NCI-H2196 treated with DMSO at 0.1 percent for 48 hours (cell line): ENCODE measurements at regions not wholly inside any gene's neighbourhood (a gene's known extent, or its start where the extent isn't known, plus 50 kb on each side); places are given as distances from the start of the nearest gene placed in this dataset.

Experiments used
- DNase-seq: peaks from one replicate; lab custom pipeline; 2025; ENCODE audit not compliant: unreplicated experiment; lab: John Stamatoyannopoulos, UW

DNA sequence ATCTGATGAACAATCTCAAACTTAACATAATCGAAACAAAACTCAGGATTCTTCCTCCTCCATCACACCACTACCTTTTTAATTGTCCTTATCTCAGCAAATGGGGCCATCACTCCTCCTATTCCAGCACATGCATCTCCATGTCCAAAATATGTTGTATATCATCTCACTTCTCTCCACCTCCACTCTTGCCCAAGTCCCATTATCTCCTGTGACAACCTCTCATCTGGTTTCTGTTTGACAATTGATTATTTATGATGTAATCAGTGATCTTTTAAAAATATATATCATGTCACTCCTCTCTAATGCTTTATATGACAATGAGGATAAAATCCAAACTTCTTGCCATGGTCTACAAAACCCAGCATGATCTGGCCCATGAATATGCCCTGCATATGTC is 200.8 kb upstream of the HMGA2 start:
- no peak for DNase-seq

DNA sequence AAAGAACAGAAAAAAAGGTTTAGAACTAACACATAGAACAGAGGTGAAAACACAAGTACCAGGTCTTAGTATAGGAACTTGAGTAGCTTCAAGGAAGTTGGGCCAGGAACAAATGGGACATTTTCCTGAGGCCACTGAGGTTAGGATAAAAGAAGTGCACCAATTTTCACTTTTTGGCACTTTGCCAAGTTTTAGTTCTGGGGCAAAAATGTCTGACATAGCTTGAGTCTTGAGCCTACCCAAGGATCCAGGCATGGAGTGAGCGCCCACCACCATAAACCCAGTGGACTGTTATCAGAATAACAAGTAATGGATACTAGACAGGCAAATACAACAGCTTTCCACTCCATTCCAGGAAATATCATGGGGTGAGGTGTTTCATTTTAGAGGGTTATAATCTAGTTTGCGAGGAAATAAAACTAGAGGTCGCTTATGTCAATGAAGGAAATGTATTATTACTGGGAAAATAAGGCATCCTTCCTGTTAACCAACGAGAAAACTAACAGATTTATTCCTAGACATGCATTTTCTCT is 199.7 kb upstream of the HMGA2 start:
- DNase-seq: no peak

DNA sequence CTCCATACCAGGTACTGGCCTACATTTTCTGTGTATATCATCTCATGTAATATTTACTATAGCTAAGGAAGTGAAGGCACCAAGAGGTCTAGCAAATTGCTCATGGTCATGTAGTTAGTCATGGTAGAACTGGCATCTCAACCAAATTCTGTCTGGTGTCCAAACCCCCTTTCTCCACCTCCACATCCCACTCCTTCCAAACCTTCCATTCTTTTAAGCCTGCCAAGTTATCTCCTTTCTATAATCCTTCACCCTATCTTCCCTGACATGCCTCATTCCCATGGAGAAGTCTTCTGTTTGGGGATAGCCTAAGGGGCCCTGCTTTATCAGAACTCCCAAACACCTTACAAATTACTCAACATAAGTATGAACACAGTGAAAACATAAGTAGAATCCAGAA is 196.2 kb upstream of the HMGA2 start:
- no peak for DNase-seq

DNA sequence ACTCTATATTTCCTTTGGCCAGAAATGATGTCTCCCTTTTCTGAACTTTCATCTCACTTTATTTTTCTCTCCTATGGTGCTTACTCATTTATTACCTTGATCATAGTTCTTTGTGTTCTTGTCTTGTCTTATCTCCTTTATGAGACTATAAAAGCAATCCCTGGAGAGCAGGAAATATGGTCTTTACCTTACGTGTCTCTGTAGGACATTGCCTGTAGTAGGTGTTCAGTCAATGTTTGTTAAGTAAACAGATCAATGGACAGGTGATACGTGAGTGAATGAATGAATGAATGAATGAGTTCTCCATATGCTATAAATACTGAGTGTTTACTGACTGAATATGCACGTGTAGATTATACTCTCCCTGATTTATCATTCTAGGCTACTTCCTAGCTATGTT is 193.7 kb upstream of the HMGA2 start:
- no peak for DNase-seq

DNA sequence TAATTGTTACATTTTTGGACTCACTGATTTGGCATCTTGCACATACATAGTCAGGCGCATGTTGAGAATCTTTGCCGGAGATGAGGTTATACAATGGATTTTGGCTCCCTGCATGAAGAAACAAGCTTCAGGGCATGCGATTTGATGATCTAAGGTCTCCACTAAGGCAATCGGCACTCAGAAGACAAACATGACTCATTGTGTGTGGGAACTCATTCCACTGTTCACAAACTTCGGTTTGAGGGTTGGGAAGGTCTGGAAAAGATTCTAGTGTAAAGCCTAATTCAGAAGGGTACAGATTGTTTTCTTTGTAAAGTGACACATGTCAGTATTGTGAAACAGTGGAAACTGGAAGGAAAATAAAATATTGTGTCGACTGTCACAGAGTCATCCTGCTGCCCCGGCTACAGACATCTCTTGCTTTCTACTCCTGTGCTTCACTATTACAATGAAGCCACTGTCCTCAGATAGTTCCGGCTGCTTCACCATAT is 192.6 kb upstream of the HMGA2 start:
- no peak for DNase-seq

DNA sequence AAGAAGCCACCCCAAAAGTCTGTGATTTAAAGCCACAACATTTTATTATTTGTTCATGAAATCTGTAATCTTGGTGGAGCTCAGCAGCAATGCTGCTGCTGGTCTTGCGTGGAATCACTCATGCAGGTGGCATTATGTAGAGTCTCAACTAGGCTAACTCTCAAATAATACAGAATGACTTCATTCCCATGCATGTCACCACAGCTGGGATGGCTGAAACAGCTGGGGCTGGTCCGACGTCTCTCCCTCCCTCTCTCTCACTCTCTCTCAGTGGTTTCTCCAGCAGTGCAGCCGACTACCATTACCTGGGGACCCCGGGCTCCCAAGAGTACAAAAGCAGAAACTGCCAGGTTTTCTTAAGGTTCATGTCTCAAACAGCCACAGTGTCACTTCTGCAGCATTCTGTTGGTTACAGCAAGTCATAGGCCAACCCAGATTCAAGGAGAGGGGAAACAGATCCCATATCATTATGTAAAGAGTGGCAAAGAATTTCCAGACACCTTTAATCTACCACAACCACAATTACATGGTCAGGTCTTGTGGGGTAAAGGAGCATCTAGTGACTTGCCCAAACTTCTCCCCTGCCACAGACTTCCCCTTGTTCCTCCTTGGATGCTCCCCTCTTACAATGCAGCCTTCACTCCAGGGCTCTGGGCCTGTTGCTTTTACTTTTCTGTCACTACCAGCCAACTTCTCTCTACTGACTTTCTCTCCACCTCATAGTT is 192.0 kb upstream of the HMGA2 start:
- DNase-seq: no peak

DNA sequence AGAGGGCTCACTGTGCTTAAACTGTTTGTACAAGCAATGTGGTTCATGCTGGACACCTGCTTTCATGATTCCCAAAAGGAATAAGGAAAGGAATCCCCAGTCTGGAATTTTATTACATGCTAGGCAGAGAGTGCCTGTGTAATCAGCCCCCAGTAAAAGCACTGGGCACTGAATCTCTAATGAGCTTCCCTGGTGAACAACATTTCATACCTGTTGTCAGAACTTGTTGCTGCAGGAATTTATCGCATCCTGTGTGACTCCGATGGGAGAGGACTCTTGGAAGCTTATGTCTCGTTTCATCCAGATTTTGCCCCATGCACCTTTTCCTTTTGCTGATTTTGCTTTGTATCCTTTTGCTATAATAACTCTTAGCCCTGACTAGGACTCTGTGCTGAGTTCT is 190.2 kb upstream of the HMGA2 start:
- no peak for DNase-seq

DNA sequence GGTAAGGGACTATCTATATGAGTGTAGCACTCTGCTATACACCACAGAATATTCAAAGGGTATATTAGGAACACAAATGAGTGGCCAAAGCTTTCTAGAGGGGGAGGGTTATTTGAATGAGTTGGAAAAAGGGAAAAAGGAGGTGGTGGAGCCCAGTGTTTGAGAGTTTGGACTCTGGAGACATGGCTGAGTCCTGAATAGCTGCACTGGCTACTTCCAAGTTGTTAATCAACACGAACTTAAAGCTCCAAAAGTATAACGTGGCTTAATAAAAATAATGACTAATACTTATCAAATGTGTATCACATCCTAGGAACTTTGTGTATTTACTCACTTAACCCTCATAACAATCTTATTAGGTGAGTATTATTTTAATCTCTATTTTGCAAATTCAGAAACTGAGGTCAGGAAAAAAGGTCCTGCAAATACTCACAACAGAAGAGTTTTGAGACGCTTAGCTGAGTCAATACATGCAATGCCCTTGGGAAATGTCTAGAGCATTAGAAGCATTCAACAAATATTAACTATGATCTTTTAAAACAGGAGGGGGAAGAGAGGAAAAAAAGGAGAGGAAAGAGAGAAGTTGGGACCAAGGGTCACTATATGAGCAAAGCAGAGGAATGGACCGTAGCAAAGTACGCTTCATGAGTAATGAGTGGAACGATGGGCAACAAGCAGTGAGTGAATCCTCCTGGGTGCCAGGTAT is 189.5 kb upstream of the HMGA2 start:
- no peak for DNase-seq

DNA sequence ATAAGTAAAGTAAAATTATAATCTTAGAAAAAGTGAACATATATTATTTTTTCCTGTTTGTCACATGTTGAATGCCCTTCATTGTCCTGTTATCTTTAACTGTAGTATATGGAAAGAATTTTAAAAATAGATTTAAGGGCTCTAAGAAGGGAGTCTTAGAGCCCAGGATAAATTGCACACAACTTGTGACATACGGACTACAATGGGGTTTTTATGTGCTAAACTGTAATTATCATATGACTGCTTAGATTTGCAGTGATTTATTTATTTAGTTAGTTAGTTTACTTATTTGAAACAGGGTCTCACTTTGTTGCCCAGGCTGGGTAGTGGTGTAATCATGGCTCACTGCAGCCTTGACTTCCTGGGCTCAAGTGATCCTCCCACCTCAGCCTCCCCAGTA is 187.8 kb upstream of the HMGA2 start:
- no peak for DNase-seq

DNA sequence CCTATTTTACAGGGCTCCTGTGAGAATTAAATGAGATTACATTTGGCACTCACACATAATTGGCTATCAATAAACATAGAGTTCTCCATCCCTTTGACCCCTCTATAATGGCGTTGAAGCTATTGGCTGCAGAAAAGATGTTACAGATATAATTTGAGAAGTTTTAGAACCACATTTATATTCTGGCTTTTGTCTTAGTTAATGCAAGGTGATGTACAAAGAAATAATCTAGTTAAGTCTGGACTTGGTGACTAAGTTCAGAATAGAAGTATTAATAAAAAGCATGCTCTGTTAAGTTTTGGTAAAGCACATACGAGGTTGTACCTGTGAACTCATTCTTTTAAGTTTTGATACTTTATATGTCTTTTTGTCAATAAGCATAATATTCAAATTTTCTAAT is 187.1 kb upstream of the HMGA2 start:
- DNase-seq: no peak

DNA sequence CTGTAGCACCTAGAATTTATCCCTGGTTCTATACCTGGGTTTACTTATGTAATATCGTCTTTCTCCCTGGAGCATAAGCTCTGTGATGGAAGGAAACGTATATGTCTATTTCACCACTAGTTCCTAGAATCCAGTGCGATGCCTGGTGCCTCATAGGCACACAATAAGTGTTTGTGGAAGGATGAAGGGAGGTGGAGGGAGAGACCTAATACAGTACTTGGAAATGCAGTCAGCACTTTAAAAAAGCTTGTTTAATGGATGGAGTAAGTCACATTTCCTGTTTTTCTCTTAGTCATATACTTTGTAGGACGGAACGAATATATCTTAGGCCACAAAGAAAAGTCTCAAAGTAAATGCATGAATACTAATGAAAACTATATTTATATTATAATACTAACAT is 186.5 kb upstream of the HMGA2 start:
- DNase-seq: no peak

DNA sequence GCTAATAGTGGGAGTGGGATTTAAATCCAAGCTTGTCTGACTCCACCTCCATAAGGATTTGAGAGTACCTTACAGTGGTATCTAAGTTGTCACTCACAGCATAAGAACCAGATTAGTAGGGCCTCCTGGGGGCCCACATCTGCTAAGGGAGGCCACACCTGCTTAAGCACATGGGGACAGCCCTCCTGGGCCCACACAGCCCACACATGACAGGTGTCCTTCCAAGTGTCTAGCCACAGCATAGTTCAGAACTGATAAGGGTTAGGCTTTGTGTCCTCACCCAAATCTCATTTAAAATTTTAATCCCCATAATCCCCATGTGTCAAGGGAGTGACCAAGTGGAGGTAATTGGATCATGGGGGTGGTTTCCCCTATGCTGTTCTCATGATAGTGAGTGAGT is 186.0 kb upstream of the HMGA2 start:
- no peak for DNase-seq

DNA sequence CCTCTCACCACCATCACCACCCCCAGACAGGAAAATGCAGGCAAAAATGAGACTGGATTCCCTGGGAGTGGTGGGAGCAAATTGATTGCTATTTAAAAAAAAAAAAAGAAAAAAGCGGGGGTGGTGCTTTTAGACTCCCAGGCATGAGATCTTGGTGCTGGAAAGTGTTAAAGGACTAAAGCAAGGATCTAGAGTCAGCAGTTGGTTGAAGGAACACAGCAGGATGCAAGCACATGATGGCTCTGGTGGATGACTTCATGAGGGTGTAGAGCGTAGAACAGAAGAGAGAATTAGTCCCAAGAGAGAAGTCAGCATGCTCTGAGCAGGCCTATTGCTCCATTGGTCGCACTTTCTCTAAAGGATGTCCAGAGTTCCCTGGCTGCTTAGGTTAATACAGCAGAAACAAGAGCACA is 183.8 kb upstream of the HMGA2 start:
- no peak for DNase-seq

DNA sequence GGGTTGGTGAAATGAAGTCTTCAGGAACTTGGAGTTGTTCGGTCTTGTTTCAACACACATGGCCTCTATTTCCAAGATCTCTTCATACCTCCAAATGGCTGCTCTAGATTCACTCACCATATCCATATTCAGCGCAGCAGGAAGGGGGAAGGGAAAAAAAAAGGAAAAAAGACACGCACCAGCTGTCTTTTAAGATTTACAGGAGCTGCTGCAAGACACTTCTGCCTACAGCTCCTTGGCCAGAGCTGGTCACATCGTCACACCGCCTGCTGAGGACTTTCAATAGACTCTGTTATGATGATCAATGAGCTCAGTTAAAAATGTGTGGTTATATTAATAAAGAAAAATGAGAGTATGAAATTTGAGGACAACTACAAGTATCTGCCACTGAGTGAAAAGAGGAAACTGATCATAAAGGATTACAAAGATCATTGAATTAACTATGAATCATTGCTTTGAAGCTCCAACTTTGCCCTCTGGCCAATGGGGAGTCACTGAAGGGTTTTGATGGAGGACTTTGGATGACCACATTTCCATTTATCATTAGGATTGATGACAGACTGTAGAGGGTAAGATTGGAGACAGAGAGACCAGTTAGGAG is 182.1 kb upstream of the HMGA2 start:
- no peak for DNase-seq

DNA sequence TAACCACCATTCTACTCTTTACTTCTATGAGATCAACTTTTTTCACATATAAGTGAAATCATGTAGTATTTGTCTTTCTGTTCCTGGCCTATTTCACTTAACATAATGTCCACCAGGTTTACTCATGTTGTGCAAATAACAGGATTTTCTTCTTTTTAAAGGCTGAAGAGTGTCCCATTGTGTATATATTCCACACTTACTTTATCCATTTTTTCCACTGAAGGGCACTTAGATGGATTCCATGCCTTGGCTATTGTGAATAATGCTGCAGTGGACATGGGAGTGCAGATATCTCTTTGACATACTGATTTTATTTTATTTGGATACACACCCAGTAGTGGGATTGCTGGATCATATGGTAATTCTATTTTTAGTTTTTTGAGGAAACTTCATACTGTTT is 181.1 kb upstream of the HMGA2 start:
- DNase-seq: no peak

DNA sequence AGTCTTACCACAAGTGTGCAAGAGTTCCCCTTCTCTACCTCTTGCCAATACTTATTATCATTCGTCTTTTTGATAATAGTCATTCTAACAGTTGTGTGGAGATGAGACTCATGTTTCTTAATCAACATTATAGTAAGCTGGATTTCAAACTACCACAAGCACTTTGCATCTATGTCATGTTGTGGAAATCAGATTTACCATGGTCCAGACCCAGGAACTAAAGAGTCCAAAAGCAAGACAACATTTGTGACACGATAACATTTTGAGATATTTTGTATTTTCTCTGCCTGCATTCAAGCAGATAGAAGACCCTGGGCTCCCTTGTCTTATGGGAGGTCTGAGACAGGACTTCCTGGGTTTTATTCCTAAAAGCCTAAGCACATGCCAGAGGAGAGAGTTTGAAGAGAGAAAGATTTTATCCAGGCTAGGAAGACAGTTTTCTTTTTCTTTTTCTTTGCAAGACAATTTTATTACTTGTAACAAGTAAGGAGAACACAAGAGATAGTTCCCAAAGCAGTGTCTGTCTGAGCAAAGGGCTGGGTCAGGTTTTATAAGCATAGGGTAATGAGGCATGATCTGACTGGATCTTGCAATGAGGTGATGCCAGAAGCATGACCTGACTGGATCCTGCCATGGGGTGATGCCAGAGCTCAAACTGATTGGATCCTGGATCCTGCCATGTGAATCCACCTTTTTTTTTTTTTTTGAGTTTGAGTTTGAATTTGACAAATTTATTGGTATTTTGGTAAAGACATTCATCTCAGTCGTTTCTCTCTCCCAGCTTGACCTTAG is 180.5 kb upstream of the HMGA2 start:
- no peak for DNase-seq

DNA sequence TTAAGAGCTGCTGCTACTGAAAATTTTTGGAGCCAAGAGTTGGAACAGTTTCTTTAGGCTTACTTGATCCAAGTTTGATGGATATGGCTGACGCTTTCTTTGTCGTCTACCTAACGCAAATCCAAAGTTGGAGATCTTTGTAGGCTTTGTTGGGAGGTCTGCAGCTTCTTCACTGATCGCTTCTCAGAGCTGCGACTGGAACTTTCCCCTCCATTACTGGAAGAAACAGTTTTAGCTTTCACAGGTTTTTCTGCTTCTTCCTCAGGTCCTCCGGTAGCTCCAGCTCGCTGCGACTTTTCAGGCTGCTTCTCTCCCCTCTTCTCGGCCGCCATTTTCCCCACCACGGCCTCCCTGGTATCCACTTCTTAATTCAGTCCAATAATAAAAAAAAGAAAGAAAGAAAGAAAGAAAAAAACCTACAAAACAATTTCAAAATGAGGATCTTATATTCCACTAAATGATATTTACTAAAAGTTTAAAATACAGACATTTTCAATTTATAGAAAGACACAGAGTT is 178.1 kb upstream of the HMGA2 start:
- no peak for DNase-seq

DNA sequence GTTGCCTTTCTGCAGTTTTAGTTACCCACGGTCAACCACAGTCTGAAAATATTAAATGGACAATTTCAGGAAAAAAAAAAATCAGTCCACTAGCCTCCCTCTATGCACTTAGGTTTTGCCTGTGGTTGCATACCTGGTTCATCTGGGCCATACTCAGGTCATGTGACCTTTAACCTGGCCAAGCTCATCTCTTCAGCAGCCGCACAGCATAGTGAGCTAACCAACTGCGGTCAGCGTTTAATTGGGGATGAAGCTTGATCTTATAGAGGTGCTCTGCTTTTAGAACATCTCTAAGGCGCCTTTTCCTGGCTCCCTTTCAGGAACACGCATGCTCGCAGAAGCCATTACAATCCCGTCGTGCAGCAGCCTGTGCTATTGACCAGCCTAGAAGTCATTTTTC is 177.2 kb upstream of the HMGA2 start:
- DNase-seq: no peak

DNA sequence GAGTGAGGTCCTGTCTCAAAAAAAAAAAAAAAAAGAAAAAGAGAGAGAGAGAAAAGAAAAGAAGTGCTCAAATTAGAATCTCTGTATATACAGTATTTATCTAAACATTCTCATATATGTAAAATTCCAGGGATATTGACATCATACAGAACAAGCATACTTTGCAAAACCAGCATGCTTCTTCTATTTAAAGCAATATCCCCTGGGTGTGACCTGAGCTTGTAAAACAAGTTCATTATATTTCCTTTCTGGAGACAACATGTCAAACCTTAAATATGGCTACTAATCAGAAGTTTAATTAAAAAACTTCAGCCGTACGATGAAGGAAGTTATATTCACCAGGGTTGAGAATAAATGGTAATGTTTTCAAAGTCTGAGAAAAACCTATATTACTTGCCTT is 175.8 kb upstream of the HMGA2 start:
- DNase-seq: no peak

DNA sequence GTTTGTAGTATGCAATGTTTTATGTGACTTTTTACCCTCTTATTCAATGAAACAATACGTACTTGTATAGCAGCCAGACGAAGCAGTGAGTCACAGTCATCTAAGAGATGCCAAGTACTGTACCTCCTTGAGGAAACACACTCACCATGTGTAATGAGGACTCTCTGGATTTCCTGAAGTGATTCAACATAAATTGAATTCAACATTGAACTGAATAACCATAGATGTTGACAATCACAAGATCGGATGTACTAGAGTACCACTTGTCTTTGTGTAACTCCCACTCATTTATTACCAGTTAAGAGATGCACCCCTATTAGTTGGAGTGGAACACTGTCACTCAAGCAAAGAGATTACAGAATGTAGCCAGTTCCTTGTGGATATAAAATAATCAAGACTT is 175.2 kb upstream of the HMGA2 start:
- DNase-seq: no peak

DNA sequence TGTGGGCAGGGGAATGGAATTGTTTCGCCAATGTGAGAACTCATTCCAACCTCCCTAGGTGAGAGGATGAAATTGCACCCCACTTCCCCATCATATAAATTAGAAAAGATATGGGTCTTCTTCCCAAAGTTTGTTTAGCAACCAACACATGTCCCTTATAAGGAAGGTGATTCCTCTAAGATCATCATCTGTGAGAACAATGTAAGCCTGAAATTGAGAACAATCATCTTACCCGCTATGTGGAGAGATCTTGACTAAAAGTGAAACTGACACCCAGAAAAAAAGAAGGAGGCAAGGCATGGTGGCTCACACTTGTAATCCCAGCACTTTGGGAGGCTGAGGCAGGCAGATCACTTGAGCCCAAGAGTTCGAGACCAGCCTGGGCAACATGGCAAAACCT is 173.2 kb upstream of the HMGA2 start:
- DNase-seq: no peak
